ENCODE measurements at regions not wholly inside any gene's neighbourhood (a gene's known extent, or its start where the extent isn't known, plus 50 kb on each side); places are given as distances from the start of the nearest gene placed in this dataset.
"Not testable (repeated sequence)": the region's sequence is repeated elsewhere in the genome, so short reads cannot be mapped to it uniquely, and the experiment has no call there.

DNA sequence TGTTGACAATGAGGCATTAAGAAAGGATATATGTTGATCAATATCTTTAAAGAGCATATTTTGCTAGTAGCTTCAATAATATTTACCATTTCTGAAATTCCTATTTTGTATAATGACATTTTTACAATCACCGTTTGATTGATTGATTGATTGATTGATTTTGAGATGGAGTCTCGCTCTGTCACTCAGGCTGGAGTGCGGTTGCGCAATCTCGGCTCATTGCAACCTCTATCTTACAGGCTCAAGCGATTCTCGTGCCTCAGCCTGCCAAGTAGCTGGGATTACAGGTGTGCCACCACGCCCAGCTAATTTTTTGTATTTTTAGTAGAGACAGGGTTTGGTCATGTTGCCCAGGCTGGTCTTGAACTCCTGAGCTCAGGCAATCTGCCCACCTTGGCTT lies 150.9 kb upstream of the TEX13D start:
- not testable (repeated sequence) for DNase-seq (ENCODE audit: low spot score)

DNA sequence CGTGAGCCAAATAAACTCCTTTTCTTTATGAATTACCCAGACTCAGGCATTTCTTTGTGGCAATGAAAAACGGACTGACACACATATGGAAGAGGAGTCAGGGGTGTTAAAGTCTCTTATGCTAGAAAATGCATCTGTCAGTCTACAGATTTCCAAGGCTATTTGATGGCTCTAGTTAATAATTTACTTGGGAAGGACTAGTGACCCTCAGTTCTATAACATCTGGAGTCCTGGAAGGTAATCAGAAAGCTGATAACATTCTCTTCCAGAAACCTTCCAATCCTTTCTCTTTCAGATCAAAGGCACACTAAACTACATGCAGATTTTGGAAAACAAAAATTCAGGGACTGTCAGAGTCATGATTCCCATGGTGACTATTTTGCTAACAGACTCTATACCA lies 142.0 kb upstream of the TEX13D start:
- no peak for DNase-seq (ENCODE audit: low spot score)

DNA sequence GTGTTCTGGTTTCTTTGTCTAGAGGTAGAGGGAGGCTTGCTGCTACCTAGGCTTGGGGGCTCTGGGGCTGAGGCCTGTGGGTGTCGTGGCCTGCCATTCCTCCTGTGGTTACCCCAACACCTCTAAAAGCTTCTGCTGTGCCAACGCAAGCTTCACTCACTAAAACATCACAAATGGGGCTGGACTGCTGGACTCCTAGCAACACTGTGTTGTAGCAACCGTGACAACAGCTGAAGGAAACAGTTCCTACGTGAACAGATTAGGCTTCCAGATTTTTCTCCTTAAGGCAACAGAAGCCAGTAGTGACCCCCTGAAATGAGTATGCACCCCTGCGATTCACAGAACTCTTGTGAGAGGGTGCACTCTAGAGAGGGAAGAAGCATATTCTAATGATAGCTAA lies 138.3 kb upstream of the TEX13D start:
- DNase-seq (ENCODE audit: low spot score), result no peak

DNA sequence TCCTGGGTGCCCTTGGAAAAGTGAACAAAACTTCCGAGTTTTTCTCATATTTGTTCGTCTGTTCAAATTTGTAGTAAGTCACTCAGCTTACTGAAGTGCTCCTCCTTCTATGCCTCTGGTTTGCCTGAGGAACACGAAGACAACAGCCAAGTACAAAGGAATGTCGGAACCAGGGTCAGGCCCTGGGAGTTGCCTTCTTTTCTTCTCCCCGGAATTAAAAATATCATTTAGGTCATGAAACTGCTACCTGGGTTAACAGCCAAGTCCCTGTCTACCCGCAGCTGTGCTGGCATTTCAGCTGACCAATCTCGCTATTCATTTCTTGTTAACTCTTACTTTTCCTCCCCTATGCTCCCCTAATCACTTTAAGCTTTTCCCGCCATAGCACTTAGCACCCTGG lies 137.6 kb upstream of the TEX13D start:
- no peak for DNase-seq (ENCODE audit: low spot score)

GRCh38 chrX:124203311-124203710 lies 129.1 kb upstream of the TEX13D start:
- DNase-seq (ENCODE audit: low spot score), result no peak

- no peak for DNase-seq (ENCODE audit: low spot score)
These were observed 123.8 kb upstream of the TEX13D start for GRCh38 chrX:124208660-124209059.

GRCh38 chrX:124209792-124210576 lies 122.5 kb upstream of the TEX13D start:
- no peak for DNase-seq (ENCODE audit: low spot score)

GRCh38 chrX:124211312-124211942 lies 121.0 kb upstream of the TEX13D start:
- peak; percentile 53 for DNase-seq (ENCODE audit: low spot score)

- peak; percentile 46 for DNase-seq (ENCODE audit: low spot score)
These were observed 119.8 kb upstream of the TEX13D start for GRCh38 chrX:124212622-124213021.

GRCh38 chrX:124215786-124216185 lies 116.7 kb upstream of the TEX13D start:
- no peak for DNase-seq (ENCODE audit: low spot score)

DNA sequence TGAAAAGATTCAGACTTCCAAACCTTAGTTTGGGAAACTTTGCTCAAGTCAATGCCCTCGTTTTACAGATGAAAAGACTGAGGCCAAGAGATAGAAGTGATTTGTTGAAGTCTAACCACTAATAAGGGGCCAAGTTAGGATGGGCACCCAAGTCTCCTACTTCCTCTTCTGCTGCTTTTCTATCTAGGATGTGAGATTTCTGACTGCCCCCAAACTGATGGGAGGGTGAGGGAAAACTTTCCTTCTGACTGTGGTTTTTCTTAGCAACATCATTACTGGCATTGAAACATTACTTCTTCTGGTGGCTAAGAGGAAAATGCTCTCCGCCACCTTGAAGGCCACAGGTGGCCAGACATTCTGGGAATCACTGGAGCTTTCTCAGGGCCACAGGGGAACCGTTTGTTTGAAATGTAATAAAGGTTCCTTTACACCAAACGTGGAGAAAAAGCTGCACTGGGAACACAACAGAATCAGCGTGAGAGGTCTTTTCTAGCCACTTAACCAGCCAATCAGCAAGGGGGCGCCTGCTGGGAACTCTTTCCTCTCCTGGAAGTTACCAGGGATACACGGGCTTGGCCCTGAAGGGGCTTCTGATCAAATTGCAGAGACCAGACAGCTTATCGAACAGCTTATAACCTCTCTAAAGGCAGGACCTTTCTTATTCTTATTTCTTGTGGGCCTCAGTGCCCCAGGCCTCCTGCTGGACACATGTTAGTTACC lies 115.9 kb upstream of the TEX13D start:
- no peak for DNase-seq (ENCODE audit: low spot score)

DNA sequence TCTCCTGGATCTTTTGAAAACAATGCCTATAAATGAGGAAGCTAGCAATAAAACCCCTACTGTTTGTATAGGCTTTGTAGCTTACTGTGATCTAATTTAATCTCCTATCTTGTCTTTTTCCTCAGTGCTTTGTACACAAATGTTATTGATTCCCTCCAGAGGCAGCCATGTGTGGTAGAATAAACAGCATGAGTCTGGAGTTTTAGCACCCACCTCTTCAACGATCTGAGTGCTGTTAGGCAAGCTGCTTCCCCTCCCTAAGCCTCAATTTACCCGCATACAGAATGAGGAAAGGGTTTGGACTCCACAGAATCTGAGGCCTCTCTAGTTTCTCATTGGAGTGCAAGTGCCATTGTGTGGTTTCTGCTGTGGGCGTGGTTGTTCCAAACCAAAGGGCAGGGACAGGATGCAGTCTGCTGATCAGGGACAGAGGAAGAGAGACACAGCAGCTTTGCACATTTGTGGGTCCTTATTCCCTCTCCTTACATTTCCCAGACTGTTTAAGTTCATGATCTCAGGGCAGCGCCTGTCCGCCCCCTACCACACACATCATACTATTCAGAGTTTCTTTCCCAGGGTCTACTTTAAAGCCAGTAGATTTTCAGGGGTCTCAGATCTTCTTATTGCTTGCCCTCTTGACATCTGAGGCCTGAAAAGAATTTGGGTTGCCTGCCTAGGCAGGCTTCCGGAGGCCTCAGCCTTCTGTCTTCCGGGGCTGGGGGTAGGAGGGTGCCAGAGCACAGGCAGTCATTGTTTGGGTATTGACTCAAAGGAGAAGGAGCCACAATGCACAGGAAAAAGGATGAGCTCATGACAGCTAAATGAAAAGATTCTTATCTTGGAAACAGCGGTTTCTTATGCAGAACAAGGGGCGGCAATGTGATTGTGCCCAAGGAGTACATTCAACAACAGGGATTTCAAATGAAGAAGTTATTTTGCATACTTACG lies 114.9 kb upstream of the TEX13D start:
- peak; percentile 73 for DNase-seq (ENCODE audit: low spot score)

DNA sequence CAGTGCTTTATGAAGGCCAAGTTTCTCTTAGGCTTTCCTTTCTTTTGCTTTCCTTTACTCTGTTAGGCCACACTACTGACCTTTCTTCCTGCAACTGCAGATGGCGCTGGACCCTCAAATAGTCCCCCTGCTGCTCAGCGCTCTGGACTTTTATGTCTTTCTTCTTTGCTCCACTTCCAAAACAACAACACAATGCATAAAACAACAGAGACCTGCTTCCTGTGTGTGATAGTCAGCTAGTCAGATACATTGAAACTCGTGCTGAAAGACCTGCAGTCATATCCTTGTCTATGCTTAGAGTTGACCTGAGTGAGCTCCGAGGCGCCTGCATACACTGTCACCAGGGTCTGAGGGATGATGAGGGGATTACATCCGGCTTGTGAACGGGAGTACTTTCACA lies 108.9 kb upstream of the TEX13D start:
- peak; percentile 19 for DNase-seq (ENCODE audit: low spot score)

GRCh38 chrX:124224528-124224927 lies 107.9 kb upstream of the TEX13D start:
- no peak for DNase-seq (ENCODE audit: low spot score)

DNA sequence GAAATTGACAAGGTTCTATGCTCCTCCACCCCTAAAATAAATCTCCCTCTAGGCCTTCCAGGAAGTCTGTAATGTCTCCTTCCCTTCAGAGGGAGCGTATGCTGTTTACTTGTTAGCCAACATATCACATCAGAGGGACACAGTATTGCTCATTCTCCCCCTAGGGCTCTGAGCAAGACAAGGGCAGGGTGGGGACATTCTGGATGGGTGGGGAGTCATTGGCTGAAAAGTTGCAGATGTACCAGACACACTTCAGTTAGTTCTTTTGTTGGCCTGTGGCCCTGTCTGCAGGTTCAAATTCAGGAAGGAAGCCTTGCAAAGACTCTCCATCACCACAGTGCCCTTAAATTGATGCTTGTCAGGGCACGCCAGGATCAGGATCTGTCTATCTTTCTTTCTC lies 106.3 kb upstream of the TEX13D start:
- DNase-seq (ENCODE audit: low spot score), result no peak

GRCh38 chrX:124228849-124229248 lies 103.6 kb upstream of the TEX13D start:
- DNase-seq (ENCODE audit: low spot score), result no peak

DNA sequence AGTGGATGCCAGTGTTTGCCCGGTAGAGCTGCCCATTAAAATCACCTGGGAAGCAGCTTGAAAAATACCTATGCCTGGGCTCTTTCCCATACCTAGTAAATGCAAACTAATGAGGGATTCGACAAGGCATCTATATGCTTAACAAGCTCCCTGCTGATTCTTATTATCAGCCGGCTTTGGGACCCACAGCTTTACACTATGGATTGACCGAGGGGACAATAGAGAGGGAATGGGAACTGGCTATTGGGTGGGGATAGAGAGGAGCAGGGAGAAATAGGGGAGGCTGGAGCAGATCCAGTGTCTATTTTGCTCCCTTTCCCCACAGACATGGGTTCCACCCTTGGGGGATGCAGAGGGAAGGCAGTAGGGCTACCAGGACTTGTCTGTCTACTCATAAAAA lies 103.1 kb upstream of the TEX13D start:
- no peak for DNase-seq (ENCODE audit: low spot score)

- DNase-seq (ENCODE audit: low spot score), result no peak
These were observed 101.6 kb upstream of the TEX13D start for GRCh38 chrX:124230655-124231450.

DNA sequence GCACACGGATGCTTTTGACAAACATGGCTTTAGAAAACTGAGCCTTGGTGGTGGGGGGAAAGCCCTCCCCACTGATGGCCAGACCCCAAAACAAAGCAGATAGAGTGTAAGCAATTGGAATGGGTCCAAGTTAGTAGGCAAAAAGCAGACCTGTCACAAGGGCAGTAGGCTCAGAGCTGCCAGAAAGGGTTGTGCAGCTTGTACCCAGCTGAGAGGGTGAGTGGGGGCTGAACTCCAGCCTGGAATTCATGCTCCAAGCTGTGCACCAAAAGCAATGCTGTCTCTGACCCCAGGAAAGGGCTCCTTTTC lies 101.1 kb upstream of the TEX13D start:
- DNase-seq (ENCODE audit: low spot score), result no peak

- peak; percentile 5 for DNase-seq (ENCODE audit: low spot score)
These were observed 99.8 kb upstream of the TEX13D start for GRCh38 chrX:124232523-124233201.

DNA sequence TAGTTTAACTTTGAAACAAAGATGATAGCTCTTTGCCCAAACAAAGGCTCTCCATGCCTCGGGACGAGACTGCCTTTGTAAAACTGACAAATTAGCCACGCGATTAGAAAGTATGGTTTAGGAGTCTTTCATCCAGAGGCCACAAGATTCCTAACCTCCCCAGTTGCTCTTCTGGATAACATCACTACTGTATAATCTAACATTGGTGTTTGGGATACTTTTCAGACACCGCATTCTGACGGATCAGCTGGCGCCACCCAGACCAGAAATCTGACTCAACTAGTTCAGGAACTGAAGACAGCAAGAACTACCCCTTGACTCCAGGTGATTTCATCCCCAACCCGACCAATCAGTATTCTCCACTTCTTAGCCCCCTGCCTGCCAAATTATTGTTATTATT lies 98.1 kb upstream of the TEX13D start:
- DNase-seq (ENCODE audit: low spot score), result no peak

Data from CD4-positive, alpha-beta T cell treated with Interleukin-6 at 100 ng/mL for 8 hours (primary cell).